ENCODE measurements at regions not wholly inside any gene's neighbourhood (a gene's known extent, or its start where the extent isn't known, plus 50 kb on each side); places are given as distances from the start of the nearest gene placed in this dataset.

DNA sequence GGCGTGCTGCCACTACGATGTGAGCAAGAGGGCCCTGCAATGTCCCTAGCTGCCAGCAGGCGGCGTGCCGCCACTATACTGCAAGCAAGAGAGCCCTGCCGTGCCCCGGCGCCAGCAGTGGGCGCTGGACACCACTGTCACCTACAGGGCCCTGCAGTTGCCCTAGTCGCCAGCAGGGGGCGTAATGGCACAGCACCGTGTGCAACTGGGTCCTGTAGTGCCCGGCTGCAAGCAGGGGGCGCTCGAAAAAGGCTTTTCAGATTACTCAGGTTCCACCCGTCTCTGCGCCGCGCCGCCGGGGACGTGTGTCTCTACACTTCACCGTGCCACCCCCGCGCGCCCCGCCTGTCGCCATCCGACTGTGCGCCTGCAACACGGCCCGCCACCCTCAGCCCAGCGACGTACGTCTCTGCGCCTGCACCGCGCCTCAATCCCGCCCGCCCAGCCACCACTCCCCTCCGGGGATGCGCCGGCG, 1356.9 kb downstream of the TMEM121 start:
- DNase-seq = no peak
